T follicular helper cell (primary cell): ENCODE measurements at regions not wholly inside any gene's neighbourhood (a gene's known extent, or its start where the extent isn't known, plus 50 kb on each side); places are given as distances from the start of the nearest gene placed in this dataset.
"Not testable (repeated sequence)": the region's sequence is repeated elsewhere in the genome, so short reads cannot be mapped to it uniquely, and the experiment has no call there.

Experiments
- DNase-seq: peaks from one replicate; pipeline ENCODE4 v3.0.0-alpha.2; 2020; ENCODE audit warnings: low read depth

DNA sequence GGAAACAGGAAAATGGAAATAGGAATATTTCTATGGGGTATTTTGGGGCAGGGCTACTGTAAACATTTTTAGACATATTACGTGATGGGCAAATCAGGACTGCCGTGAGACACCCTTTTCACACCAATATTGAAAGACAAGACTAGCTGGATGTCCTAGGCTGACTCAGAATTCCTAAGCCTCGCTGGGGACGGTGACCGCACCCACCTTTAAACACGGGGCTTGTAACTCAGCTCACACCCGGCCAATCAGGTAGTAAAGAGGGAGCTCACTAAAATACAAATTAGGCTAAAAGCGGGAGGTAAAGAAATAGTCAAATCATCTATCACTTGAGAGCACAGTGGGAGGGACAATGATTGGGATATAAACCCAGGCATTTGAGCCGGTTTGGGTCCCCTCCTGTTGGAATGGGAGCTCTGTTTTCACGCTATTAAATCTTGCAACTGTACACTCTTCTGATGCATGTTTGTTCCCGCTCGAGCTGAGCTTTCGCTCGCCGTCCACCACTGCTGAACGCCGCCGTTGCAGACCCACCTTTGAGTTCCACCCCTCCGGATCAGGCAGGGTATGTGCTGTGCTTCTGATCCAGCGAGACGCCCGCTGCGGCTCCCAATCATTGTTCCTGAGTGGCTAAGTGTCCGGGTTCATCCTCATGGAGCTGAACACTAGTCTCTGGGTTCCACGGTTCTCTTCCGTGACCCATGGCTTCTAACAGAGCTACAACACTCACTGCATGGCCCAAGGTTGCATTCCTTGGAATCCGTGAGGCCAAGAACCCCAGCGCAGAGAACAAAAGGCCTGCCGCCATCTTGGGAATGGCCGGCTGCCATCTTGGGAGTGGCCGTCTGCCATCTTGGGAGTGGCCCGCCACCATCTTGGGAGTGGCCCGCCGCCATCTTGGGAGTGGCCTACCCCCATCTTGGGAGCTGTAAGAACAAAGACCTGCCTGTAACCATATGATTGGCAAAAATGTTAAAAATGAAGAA, 152.6 kb downstream of the CRLF2 start:
- DNase-seq = no peak

GRCh38 chrX:1053600-1053999, 158.8 kb downstream of the CRLF2 start:
- DNase-seq = not testable (repeated sequence)

- DNase-seq = no peak
Measured at GRCh38 chrX:1053072-1053471, 159.4 kb downstream of the CRLF2 start.

GRCh38 chrX:1052021-1052420, 160.4 kb downstream of the CRLF2 start:
- DNase-seq = no peak

DNA sequence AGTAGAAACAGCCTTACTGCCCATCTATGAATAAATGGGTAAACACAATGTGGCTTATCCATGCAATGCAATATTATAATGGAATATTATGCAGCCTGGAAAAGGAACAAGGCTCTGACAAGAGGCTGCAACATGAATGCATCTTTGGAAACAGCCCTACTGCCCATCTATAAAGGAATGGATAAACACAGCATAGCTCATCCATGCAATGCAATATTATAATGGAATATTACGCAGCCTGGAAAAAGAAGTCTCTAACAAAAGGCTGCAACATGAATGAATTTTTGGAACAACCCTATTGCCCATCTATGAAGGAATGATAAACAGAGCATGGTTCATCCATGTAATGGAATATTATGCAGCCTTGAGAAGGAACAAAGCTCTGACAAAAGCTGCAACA, 161.0 kb downstream of the CRLF2 start:
- no peak for DNase-seq

DNA sequence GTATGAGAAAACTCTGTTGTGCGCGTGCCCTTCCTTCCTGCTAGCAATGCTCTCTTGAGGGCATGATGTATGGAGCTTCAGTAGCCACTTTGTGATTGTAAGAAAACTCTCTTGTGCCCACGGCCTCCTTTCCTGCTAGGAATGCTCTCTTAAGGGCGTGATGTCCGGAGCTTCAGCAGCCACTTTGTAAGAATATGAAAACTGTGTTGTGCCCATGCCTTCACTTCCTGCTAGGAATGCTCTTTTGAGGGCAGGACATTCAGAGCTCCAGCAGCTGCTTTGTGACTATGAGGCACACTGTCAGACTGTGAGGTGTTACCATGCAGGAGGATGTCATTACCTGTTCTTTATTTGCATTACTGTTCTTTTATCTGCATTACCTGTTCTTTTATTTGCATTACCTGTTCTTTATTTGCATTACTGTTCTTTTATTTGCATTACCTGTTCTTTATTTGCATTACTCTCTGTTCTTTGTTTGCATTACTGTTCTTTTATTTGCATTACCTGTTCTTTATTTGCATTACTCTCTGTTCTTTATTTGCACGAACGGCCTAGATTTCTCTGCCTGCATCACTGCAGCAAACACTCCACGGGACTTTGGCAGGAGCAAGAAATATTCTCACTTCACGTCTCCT, 166.7 kb downstream of the CRLF2 start:
- no peak for DNase-seq

GRCh38 chrX:1041091-1041490, 171.4 kb downstream of the CRLF2 start:
- no peak for DNase-seq

GRCh38 chrX:1035931-1036330, 176.5 kb downstream of the CRLF2 start:
- not testable (repeated sequence) for DNase-seq

GRCh38 chrX:1035206-1035605, 177.2 kb downstream of the CRLF2 start:
- DNase-seq = no peak

GRCh38 chrX:1034717-1035116, 177.7 kb downstream of the CRLF2 start:
- DNase-seq = no peak

DNA sequence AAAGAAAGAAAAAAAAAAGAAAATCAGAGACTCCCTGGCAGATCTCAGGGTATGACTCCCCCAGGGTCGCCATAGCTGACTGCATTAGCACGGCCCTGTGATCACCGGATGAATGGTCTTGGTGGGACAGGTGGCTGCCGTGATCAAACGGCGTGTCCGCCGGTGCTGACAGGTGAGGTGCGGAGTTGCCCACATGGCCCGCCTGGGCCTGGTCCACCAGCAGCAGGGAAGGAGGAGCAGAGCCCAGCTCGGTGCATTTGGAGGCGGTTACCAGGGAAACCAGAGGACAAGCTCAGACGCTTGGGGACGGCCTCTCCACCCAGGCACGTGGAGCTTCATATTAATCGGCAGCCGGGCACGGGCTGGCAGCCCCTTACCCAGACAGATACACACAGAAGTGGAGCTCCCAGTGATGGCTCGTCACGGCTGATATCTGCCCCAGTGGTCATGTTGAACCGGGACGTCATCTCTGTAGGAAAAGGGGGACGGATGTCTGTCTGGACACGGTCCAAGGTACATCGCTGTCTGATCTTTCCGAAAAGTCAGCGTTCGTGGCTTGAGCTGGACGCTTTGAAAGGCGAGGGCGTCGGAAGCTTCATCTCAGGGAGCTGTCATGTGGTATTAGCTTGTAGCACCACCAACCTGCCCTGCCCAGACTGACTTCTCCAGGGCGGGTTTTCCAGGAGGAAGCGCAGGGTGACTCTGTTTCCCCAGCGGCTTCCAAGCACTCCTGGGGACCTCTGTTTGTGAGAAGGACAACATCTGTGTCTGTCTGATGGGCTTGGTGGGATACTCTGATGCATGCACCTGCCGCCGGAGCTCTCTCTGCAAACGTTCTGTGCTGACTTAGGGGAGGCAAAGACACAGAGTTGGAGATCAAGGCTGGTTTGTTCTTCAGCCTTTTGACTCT, 180.7 kb downstream of the CRLF2 start:
- DNase-seq = no peak

DNA sequence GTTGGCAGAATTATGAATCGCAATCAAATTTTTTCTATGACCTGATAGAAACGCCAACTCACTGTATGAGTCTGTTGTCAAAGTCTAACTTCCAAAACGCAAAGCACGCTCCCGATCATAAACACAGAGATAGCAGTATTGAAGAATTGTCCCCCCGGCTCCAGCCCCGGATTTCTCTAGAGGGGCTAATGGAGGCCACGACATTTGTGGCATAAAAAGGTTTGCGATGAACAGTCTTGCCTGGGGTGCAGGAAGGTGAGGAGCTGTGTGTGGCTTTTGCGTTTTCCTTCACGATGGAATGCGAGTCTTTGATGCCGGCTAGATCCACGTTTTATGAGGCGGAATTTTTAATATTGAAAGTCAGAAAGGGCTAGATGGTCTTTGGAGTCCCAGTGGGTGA, 183.0 kb downstream of the CRLF2 start:
- DNase-seq = no peak

DNA sequence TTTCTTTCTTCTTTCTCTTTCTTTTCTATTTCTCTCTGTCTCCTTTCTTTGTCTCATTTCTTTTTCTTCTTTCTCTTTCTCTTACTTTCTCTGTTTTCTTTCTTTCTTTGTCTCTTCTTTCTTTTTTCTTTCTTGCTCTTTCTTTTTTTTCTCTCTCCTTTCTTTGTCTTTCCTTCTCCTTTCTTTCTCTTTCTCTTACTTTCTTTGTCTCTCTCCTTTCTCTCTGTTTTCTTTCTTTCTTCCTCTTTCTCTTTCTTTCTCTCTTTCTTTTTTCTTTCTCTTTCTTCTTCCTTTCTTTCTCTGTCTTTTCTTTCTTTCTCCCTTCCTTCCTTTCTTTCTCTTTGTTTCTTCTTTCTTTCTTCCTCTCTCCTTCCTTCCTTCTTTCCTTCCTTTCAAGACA, 184.8 kb downstream of the CRLF2 start:
- DNase-seq = no peak

DNA sequence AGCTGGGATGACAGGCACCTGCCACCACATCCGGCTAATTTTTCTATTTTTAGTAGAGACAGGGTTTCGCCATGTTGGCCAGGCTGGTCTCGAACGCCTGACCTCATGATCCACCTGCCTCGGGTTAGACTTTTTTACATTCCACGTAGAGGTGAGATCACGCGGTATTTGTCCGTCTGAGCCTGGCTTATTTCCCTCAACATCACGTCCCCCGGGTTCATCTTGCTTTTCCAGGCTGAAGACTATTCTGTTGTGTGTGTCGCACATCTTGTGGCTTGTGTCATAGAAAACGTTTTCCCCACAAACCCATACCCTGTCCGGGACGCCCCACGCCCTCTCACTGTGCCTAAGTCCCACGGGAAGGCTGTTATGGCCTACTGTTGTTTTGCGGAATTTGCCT, 185.3 kb downstream of the CRLF2 start:
- no peak for DNase-seq

GRCh38 chrX:1026263-1027015, 186.0 kb downstream of the CRLF2 start:
- no peak for DNase-seq

DNA sequence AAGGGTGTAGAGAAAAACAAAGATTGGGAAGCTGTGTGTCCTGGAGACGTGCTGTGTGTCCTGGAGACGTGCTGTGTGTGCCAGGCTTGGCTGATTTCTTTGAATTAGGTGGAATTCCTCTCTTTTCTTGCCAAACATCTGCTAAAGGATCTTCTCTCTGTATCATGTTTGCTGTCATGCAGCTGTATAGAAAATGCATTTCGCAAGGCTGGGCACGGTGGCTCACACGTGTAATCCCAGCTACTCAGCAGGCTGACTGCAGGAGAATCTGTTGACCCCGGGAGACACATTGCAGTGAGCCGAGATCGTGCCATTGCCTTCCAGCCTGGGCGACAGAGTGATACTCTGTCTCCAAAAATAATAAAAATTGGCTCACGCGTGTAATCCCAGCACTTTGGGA, 187.0 kb downstream of the CRLF2 start:
- DNase-seq = no peak

DNA sequence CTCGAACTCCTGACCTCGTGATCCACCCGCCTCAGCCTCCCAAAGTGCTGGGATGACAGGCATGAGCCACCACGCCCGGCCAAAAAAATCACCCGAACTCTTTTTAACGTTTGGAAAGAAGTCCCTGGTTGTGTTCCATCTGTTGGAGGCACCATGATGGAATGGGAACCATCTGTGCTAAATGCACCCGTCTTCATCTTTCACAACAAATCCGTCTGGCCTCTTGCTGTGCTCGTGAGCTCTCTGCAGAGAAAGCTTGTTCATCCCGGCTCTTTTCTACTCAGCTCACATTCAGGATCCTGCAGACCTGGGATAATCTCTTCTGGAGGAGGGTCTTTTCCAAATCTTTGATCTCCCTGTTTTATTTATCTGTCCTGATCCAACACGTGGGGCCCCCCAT, 188.8 kb downstream of the CRLF2 start:
- DNase-seq = no peak

DNA sequence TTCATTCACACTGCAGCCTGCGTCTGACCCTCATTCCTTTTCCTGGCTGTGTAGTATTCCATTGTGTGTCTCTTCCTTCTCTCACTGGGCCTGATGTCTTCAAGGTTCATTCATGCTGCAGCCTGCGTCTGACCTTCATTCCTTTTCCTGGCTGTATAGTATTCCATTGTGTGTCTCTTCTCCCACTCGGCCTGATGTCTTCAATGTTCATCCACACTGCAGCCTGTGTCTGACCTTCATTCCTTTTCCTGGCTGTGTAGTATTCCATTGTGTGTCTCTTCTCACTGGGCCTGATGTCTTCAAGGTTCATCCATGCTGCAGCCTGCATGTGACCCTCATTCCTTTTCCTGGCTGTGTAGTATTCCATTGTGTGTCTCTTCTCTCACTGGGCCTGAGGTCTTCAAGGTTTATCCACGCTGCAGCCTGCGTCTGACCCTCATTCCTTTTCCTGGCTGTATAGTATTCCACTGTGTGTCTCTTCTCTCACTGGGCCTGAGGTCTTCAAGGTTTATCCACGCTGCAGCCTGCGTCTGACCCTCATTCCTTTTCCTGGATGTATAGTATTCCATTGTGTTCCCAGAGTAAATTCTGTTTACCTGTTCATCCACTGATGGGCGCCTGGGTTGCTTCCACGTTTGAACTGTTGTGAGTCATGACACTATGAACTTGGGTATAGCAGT, 191.0 kb downstream of the CRLF2 start:
- not testable (repeated sequence) for DNase-seq

DNA sequence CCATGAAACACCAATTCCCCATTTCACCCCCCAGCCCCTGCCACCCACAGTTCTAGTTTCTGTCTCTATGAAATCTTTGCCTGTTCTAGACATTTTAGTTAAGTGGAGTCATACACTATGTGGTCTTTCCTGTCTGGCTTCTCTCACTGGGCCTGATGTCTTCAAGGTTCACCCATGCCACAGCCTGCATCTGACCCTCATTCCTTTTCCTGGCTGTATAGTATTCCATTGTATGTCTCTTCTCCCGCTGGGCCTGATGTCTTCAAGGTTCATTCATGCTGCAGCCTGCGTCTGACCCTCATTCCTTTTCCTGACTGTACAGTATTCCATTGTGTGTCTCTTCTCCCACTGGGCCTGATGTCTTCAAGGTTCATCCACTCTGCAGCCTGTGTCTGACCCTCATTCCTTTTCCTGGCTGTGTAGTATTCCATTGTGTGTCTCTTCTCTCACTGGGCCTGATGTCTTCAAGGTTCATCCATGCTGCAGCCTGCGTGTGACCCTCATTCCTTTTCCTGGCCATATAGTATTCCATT, 191.7 kb downstream of the CRLF2 start:
- DNase-seq = no peak

GRCh38 chrX:1016926-1017325, 195.5 kb downstream of the CRLF2 start:
- not testable (repeated sequence) for DNase-seq

DNA sequence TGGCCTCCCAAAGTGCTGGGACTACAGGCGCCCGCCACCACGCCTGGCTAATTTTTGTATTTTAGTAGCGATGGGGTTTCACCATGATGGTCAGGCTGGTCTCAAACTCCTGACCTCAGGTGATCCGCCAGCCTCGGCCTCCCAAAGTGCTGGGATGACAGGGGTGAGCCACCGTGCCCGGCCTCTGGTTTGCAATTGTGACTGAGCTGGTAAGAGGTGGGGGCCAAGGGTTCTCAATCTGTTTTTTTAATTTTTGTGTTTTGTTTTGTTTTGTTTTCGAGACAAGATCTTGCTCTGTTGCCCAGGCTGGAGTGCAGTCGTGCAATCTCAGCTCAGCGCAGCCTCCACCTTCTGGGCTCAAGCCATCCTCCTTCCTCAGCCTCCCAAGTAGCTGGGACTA, 196.2 kb downstream of the CRLF2 start:
- not testable (repeated sequence) for DNase-seq
